T47D (cell line): ENCODE measurements at regions not wholly inside any gene's neighbourhood (a gene's known extent, or its start where the extent isn't known, plus 50 kb on each side); places are given as distances from the start of the nearest gene placed in this dataset.

Source experiments
- DNase-seq, 2 experiments: peaks; one replicate each; pipeline versions ENCODE4 v3.0.0 to v3.0.0-alpha.2; 2011 to 2012; ENCODE audit warnings: low read depth in 1 of 2, low spot score in 1 of 2
- JUND ChIP-seq: IDR thresholded peaks from 2 replicates; pipeline ENCODE4 v1.6.1; 2012; ENCODE audit warnings: low read depth
- in situ Hi-C: cut with HindIII; loops from 2 replicates; pipeline ENCODE4 v1.10.0; 2016; ENCODE audit warnings: low sequenced_read_pairs, low pct_unique_long_range_greater_than_20kb

DNA sequence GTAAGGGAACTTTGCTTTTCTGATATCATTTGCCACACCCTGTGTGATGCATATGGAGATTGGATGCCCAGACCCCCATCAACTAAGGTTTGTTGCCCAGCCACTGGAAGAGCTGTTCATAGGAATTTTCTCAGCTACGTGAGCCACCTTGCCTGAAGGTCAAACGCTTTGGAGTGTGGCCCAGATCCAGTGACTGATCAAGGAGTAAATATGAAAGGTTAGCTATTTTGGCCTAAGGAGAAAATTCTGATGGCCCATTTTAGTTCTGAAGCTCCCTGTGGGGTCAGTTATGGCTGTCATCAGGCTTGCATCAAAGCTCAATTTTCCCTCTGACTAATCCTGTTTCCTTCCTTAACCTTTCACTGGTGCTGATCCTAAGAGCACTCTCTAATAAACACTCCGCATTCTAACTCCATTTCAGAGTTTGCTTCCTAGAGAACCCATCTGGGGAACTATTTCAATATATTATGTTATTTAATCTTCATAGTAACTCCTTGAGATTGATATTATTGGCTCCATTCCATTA, 407.7 kb downstream of the SPRY1 start:
- DNase-seq, result no peak
- in situ Hi-C loops, result no loop called here
- no peak for TF ChIP-seq JUND

DNA sequence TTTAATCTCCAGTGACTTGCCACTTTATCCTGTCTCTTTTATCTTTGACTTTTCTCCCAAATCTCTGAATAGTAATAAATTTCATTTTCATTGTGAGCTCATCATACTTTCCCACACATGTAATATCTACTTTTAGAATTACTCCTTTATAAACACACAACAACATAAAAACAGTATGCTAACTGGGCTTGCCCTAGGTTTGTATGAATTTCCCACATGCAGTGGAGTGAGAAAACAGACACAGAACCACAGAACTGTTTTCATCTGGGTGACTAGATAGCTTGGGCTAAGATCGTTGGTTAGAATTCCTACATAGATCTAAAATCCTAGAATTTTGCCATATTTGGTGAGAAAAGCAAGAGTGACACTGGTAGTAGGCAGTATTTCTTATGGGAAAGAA, 409.5 kb downstream of the SPRY1 start:
- in situ Hi-C loops, result no loop called here
- no peak for TF ChIP-seq JUND
- no peak for DNase-seq

DNA sequence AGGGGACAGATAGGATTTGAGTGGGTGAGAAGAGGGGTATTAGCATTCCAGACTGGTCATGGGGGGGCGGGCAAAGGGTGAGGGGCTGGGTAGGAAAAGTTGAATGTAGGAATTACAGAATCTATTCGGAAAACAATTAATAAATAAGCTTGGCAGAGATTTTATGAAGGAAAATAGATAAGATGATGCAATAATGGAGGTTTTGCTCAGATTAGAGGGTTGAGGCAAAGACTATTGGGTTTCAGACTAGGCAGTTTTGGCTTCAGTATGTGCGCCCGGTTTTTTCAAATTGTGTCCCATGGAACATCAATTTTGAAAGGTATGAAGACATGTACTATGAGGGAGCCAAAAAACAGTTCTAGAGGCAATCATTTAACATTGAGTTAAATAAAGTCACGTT, 410.6 kb downstream of the SPRY1 start:
- in situ Hi-C loops, result no loop called here

DNA sequence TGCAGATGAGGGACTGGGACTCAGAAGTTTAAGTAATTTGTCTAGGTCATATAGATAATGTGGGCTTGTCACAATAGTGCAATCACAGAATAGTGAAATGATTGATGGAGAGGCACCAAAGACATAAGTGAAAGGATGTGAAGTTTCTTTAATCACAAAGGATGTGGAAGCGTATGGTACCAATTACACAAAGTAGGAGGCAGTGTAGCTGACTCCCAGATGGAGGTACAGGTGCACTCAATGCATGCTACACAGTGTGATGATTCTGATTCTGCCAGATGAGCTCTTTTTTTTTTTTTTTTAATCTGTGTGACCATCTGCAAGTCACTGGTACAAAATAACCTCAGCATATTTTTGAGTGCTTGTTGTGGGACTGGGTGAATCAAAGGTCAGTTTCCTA, 411.3 kb downstream of the SPRY1 start:
- DNase-seq, result no peak
- no peak for TF ChIP-seq JUND
- in situ Hi-C loops, result no loop called here

More for the DNA sequence above, 410.6 kb downstream of the SPRY1 start:
- no peak for TF ChIP-seq JUND
- no peak for DNase-seq

DNA sequence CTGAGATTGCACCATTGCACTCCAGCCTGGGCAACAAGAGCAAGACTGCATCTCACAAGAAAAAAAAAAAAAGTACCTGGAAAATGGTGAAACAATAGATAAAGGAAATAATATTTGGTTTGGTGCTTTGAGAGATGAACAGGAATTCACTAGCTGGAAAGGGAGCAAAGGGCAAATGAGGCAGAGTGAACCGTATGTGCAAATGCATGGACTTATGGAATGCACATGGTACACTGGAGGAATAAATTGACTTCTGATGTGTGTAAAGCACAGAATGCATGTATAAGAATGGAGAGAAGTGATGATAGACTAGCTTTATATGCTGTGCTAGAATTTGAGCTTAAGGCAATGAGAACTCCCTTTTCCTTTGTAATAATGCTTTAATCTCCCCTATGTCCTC, 413.3 kb downstream of the SPRY1 start:
- no peak for DNase-seq
- TF ChIP-seq JUND, result no peak
- in situ Hi-C loops, result no loop called here

DNA sequence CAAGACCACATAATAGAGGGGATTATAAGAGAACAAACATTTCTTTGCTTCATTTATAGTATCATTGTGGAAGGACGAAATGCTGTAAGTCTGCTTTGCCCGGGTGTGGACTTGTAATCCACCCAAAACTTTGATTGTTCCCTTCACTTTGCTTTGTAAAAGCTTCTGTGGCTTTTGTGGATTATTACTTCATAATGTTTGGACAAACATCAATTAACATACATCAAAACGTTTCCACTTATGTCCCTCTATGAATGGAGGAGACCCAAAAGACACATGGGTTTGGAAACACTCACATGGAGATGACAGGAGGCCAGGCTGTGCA, 415.4 kb downstream of the SPRY1 start:
- no peak for DNase-seq
- in situ Hi-C loops, result no loop called here
- no peak for TF ChIP-seq JUND

DNA sequence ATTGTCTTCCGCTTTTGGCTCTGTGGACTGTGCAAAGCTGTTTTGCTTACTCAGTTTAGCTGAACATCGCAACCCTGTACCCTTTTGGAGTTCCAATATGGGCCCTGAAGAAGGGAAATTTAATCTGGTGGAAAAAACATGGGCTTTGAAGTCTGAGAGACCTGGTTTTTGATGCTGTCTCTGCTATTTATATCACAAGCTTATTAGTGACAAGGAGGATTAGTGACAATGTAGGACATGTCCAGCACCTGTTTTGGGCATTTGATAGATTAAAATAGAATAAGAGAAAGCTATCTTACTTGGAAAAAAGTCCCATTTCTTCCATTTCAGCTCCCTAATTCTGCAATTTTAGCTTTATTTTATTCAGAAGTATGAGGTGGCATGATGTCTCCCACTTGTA, 417.3 kb downstream of the SPRY1 start:
- no peak for DNase-seq
- TF ChIP-seq JUND, result no peak
- in situ Hi-C loops, result no loop called here

DNA sequence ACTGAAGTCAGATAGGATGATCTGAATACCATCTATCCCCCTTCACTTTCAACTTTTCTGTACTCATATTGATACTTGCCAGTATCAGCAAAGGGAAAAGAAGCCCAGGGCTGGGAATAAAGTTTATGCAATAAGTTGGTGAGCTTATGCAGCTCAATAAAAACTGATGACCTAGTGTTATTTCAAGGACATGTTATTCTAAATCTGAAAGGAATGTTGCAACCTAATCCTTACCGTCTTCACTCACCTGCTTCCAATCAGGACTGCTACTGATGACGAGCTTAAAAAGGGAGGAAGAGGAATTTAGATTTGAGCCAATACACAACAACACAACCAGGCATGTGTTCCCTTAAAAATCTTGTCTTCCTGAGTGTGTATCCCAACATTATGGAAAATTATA, 419.9 kb downstream of the SPRY1 start:
- in situ Hi-C loops, result no loop called here
- DNase-seq, result no peak
- TF ChIP-seq JUND, result no peak

DNA sequence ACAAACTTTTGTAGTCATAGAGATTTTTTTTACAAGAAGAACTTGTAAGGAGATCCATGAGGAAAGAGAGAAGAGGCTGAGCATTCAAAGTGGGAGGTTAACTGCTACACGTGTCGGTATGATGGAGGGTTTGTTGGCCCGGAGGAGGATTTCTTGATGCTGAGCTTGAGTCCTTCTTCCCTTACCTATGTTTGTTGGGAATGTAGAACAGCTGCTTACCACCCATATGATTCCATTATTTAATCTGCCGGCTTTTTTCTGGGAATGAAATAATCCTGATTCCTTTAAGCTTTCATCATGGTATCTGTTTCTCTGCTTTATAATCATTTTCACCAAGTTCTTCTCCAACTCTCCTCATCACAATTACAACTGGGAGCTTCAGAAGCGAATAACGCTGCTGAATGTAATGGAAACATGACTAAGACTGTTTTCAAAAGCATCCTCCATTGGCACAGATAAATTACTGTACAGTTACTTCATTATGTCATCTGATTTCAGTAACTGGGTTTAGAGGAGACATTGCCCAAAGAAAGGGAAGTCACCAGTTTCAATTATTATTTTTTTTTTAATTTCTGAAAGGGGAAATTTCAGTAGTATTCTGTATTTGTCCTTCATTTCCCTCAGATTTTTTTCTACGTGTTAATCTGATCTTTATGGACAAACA, 420.6 kb downstream of the SPRY1 start:
- TF ChIP-seq JUND, result no peak
- DNase-seq, result no peak
- in situ Hi-C loops, result no loop called here

DNA sequence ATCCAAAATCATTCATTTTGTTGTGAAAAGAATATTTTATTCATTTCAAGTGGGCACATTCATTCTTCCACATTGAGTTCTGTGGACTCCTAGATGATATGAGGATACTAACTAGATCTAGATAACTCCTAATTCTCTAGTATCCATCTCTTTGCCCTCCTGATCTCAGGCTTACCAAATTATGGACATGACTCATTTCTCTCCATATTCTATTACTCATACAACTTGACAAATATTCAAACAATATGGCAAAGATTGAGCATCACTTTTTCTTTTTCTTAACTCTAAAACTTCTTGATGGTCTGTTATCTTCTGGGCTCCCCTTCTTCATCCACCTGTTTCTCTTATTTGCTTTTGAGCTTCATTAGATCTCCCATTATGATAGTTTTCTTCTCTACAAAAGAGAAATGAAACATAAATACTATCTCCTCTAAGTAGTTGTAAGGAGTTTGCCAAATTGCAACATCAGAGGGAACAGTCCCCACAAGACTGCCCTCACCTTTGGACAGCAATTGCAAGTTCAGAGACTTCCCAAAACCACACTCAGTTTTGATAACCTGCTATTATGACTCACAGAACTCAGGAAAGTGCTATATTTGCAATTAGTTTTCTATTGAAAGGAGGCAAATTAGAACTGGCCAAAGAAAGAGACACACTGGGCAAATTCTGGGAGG, 422.9 kb downstream of the SPRY1 start:
- DNase-seq, result no peak
- in situ Hi-C loops, result no loop called here
- TF ChIP-seq JUND, result no peak

DNA sequence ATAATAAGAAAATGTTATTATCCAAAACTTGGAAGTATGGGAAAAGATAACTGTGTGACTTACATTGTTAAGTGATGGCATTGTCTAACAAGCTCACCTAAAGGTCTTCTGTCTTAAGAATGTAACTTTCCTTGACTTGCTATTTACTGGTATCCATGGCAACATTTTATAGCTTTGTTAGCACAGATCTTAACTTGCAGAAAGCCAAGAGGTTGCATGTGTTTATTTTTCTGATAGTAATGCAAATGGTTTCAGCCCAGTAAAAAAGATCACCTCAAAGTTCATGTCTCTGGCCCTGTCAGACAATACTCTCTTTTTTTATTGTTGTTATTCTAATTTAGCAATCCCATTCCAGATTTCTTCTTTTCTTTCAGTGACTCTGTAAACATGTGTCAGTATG, 425.3 kb downstream of the SPRY1 start:
- no peak for TF ChIP-seq JUND
- DNase-seq, result no peak
- in situ Hi-C loops, result no loop called here

DNA sequence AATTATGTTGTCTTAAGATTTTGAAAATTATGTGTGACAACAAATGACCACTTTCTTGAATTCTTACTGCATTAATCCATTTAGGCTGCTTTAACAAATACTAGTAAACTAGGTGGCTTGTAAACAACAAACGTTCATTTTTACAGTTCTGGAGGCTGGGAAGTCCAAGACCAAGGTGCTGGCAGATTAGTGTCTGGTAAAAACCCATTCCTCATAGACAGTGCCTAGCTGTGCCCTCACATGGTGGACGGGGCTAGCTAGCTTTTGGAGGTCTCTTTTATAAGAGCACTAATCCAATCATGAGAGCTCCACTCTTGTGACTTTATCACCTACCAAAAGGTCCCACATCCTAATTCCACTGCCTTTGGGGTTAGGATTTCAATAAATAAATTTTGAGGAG, 425.8 kb downstream of the SPRY1 start:
- DNase-seq, result no peak
- in situ Hi-C loops, result no loop called here
- no peak for TF ChIP-seq JUND

DNA sequence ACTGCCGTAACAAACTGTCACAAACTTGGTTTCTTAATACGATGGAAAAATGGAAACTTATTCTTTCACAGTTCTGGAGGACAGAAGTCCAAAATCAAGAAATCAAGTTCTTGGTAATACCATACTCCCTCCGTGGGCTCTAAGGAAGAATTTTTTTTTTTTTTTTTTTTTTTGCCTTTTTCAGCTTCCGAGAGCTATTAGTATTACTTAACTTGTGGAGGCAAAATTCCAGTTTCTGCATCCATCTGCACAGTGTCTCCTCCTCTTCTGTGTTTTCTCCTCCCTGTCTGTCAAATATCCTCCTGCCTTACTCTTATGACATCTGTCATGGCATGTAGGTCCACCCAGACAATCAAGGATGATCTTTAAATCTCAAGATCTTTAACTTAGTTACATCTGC, 426.6 kb downstream of the SPRY1 start:
- DNase-seq, result no peak
- no peak for TF ChIP-seq JUND
- in situ Hi-C loops, result no loop called here

DNA sequence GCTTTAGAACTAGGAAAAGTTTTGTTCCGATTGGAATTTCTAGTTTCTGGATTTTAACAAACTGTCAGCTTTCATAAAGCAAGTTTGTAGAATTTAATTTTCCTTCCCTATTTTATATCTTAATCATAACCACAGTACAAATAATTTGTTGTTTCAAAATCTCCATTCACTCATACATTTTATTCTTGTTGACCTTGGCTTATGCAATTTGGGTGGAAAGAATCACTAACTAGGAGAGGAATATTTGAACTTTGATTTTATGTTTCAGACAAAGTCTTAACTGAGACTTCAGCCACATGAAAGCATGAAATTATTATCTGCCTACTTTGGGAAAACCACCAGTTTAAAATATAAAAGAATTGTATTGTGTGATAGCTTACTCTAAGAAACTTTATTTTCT, 427.9 kb downstream of the SPRY1 start:
- in situ Hi-C loops, result no loop called here
- no peak for DNase-seq
- TF ChIP-seq JUND, result no peak
